GM18867 (cell line): ENCODE measurements at regions not wholly inside any gene's neighbourhood (a gene's known extent, or its start where the extent isn't known, plus 50 kb on each side); places are given as distances from the start of the nearest gene placed in this dataset.
"Not testable (repeated sequence)": the region's sequence is repeated elsewhere in the genome, so short reads cannot be mapped to it uniquely, and the experiment has no call there.

Source experiments
- ATAC-seq: cut with Tn5 transposase; IDR thresholded peaks from one replicate; pipeline ENCODE4 v1.9.1; 2021; ENCODE audit warnings: mild to moderate bottlenecking, moderate library complexity; ENCODE audit not compliant: unreplicated experiment

DNA sequence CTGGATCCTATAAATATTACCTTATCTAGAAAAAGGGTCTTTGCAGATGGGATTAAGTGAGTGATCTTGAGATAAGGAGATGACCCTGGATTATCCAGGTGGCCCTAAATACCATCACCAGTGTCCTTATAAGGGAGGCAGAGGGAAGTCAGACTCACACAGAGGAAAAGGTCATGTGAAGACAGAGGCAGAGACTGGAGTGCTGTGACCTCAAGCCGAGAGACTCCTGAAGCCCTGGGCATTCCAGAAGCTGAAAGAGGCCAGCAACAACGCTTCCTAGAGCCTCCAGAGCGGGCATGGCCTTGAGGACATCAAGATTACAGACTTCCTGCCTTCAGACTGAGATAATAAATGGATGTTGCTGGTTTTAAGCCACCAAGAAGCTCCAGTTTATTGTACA lies 118.8 kb downstream of the ATPSCKMT start:
- ATAC-seq: no peak

DNA sequence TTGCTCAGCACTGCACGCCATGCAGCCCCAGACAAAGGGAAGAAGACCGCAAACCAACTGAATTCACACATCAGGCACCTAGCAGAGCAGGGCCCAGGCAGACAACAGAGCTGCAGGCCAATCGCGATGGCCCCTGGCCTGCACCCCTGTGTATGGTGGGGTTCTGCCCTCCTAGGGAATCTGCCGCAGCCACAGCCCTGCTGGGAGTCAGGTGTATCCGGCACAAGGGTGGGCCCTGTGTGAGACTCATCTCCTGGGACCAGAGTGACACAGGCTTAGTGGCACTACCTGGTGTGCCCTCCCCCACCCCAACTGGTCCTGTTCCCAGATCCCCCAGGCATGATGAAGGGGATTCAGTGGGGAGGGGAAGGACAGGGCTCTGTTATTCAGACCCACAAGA lies 122.8 kb downstream of the ATPSCKMT start:
- no peak for ATAC-seq

- ATAC-seq: no peak
Measured at GRCh38 chr5:10125116-10125515, 124.6 kb downstream of the ATPSCKMT start.

- ATAC-seq: no peak
Measured at GRCh38 chr5:10124287-10124686, 125.4 kb downstream of the ATPSCKMT start.

DNA sequence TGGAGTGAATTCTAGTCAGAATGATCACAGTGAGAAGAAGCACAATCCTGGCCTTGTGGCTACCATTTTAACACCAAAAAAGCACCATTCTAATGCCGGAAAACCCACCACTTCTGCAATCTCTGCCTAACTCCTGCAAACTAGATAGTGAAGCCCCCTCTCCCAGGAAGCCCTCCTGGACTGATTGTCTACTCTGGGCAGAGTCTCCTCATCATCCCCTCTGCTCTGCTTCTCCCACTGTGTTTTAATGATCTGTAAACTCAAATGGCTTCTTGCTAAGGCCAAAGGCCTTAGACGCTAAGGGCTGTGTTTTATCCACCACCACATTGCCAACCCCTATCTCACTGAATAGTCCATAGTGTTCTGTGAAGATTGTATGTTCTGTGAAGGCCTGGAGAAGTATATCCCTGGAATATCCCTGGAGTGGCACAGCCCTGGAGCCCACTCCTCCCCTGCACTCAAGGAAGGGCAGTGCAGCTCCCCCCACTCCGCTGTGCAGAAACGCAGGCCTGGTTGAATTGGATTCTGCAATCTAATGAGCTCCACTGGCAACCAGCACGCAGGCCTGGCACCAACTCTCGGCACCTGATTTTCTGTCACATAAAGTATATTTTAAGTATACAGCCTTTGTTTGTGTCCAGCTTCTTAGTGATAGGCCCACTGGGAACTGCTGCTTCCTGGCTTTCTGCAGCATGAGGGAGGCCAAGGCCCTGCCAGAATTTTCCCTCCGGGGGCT lies 126.3 kb downstream of the ATPSCKMT start:
- ATAC-seq: no peak

GRCh38 chr5:10122076-10122726 lies 127.5 kb downstream of the ATPSCKMT start:
- ATAC-seq: no peak

DNA sequence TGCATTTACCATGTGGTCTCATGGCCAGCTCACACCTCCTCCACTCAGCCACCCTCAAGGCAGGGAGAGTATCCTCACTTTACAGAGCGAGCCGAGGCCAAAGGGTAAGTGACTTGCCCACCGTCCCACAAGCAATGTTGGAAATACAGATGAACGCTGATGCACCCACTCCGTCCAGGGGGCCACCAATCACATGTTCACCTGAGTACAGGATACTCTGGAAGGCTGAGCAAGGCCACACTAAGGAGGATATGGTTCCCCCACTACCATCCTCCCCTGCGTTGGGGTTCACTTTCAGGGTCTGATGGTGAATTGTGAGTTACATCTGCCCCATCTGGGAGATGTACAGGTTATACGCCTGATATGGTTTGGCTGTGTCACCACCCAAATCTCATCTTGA lies 128.8 kb downstream of the ATPSCKMT start:
- ATAC-seq: no peak

DNA sequence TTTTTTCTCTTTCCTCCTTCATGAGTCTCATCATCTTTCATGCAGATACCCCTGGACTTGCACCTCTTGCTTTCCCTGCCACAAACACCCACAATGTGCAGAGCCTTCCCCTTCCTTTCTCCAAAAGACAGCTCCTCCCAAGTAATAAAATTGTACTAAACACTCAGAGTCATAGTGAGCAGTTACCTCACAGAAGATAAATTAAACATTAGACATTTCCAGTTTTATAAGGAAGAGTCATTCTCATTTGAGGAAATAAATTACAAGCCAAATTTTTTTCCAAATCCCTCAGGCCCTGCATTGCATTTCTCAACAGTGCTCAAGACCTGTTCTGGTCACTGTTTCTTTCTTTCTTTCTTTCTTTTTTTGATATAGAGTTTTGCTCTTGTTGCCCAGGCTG lies 131.5 kb downstream of the ATPSCKMT start:
- no peak for ATAC-seq

DNA sequence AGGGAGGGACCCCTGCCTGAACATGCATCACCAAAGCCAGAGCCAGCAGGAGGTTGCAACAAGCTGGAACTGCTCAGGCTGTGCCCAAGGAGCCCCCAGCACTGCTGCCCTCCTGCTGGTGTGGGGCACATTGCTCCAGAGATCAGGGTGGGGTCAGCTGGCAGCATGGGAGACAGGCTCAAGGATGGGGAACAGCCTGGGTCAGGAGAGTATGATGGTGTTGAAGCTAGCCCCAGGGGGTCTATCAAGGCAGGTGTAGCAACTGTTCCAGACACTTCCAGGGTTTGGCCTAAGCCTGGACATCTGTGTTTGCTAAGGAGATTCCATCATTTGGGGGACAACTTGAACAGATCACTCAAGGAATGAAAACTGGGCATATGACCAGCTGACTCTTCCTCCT lies 133.1 kb downstream of the ATPSCKMT start:
- ATAC-seq: no peak

DNA sequence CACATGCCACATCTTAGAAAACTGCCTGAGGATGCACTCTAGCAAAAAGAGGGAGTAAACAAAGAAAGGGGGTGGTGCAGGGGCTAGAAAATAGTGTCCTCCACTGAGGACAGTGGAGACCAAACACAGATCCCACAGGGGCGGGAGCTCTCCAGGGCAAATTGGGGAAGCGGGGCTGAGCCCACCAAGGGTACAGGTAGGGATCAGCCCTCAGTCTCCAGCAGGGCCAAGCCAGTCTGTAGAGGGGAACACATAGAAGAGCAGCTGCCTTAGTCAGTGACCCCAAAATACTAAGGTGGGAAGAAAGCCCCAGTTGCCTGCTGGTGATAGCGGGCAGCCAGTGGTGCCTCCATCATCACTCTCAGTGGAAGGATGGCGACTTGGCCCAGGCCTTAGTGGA lies 134.0 kb downstream of the ATPSCKMT start:
- no peak for ATAC-seq

DNA sequence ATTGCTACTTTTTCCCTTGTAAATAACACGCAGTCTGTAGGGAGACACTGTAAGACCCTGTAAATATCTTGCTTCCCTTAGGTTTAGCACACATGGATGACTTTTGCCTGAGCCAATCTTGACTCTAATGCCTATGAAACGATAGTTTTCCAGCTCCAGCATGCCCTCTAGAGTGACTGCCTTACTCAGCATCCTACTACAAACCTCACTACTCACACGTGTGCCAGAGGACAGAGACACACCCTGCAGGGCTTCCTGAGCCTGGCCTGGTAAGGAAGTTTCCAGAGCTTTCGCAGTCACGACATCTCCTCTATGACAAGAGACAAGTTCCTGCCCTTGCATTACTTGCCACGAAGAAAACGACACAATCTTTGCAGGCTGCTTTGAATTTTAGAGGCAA lies 138.1 kb downstream of the ATPSCKMT start:
- ATAC-seq: peak; percentile 58

- no peak for ATAC-seq
Measured at GRCh38 chr5:10110228-10110627, 139.5 kb downstream of the ATPSCKMT start.

GRCh38 chr5:10109299-10109698 lies 140.4 kb downstream of the ATPSCKMT start:
- ATAC-seq: no peak

- no peak for ATAC-seq
Measured at GRCh38 chr5:10106806-10107205, 142.9 kb downstream of the ATPSCKMT start.

DNA sequence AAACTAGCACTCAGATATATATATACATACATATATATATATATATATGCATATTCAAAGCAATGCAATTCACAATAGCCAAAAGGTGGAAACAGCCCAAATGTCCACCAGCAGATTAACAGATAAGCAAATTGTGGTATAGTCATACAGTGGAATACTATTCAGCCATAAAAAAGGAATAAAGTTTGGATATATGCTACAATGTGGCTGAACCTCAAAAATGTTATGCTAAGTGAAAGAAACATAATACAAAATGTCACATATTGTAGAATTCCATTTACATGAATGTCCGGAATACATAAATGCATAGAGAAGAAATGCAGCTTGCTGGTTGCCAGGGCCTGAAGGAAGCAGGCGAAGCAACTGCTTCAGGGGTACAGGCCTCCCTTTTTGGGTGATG lies 143.4 kb downstream of the ATPSCKMT start:
- no peak for ATAC-seq

DNA sequence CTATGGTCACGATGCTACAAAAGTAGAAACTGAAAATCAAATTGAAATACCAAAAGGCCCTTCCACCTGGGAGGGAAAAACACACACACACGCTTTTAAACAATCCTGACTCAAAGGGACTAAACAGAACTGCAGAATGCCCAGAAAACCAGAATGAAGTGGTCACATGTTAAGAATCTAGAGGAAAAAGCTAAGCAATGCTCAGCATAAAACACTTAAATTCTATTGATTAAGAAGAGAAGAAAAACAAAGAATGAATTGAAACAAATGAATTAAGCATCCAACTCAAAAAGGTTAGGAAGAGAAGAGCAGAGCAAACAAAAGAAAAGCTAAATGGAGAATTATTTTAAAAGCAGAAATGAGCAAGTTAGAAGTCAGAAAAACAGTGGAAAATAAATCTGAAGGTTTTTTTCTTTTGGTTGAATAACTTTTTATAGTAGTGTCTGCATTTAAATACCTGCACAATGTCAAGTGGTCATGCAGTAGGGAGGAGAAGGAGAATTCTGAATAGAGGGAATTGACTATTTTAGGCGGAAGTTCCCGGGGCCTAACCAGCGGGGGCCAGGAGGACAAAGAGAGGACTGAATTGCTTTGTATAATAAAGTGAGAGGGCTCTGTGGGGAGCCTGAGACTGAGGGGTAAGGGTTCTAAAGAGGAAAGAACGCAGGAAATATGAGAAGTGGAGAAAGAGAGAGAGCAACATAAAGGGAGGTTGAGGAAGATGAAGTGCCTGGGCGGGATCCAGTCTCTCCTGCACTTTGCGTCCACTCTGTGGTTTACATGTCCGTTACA lies 146.8 kb downstream of the ATPSCKMT start:
- ATAC-seq: no peak

DNA sequence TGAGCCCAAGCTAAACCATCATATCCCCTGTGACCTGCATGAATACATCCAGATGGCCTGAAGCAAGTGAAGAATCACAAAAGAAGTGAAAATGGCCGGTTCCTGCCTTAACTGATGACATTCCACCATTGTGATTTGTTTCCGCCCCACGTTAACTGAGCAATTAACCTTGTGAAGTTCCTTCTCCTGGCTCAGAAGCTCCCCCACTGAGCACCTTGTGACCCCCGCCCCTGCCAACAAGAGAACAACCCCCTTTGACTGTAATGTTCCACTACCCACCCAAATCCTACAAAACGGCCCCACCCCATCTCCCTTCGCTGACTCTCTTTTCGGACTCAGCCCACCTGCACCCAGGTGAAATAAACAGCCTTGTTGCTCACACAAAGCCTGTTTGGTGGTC lies 147.5 kb downstream of the ATPSCKMT start:
- ATAC-seq: not testable (repeated sequence)

DNA sequence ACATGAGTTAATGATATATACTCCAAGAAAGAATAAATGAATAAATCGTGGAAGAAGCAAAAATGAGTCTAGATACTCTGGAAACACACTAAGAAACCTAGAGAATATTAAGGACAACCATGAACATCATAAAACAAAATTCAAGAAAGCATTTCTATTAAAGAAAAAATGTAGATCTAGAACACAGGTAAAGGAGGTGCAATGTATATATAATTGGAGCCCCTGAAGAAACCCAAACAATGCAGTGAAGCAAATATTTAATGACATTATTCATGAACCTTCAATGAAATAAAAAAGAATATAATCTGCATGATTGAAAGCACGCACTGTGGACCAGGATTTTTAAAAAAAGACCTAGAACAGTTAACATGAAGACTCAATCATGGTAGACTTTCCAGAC lies 150.1 kb downstream of the ATPSCKMT start:
- ATAC-seq: no peak

- ATAC-seq: no peak
Measured at GRCh38 chr5:10091701-10092100, 158.0 kb downstream of the ATPSCKMT start.

DNA sequence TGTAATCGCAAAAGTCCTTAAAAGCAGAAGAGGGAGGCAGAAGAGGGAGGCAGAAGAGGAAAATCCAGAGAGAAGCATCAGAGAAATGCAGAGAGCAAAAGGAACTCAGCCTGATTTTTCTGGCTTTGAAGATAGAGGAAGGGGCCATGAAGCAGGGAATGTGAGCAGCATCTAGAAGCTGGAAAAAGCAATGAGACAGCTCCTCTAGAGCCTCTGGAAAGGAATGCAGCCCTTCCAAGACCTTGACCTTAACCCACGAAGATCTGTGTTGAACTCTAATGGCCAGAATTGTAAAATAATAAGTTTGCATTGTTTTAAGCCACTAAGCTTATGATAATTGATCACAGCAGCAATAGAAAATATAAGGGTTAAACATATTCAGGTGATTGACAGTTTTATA lies 159.6 kb downstream of the ATPSCKMT start:
- no peak for ATAC-seq

- no peak for ATAC-seq
Measured at GRCh38 chr5:10085185-10085584, 164.5 kb downstream of the ATPSCKMT start.

- no peak for ATAC-seq
Measured at GRCh38 chr5:10081584-10081983, 168.1 kb downstream of the ATPSCKMT start.
